ENCODE measurements at regions not wholly inside any gene's neighbourhood (a gene's known extent, or its start where the extent isn't known, plus 50 kb on each side); places are given as distances from the start of the nearest gene placed in this dataset.

DNA sequence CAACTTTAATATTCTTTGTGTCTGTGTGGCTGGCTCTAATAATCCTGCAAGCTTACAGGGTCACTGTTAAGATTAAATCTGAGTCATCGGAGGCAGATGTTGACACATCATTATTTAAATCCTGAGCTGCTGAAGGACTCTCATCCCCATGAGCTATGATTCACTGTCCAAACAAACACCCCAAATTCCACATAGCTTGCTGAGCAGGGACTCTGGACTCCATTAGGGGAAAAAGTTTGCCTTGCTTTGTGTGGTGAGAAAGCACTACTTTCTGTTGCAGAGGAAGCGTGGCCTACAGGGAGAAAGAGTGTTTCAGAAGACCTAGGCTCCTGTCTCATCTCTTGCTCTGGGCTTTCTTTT is 213.7 kb downstream of the PDCD6IP start:
- Histone ChIP-seq H3K27ac (no peak overlapping the region), H3K27me3 (no peaks in the 10 kb centered on the region)
- WGBS, 2 donors: 59 to 61% methylated on average over 2 of the region's 2 CpGs

DNA sequence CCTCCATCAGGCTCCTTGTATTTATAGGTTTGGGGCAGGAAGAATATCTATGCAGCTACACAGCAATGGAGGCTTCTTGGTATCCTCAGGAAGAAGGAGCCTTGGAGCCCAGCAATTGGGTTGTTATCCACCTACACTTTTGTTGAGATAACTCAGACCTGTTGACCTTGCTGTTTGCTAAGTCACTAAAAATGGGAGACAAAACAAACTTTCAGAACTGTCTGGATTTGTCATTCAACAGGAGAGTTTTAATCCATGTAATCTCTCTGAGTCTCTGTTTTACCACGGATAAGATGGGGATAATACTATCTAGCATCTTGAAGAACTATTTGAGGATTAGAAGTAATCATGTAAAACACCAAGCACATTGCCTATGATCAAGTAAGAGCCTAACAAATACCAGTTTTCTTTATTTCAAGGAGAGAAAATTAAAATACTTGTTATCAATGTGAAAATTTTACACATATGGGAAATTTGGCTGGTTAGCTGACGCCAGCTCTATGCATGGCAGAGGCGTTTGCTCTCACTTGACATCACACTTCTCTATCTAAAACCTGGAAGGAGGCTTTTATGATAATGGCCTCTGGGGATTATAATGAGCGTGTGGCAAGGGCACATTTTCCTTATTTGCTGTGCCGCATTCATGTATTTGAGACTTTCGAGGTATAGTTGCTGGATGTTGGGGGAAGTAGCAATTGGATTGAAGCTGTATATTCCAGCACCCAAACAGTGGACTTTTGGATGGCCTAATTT is 215.6 kb downstream of the PDCD6IP start:
- no peaks in the 10 kb centered on the region for H3K9me3 ChIP-seq
- no peaks in the 10 kb centered on the region for H3K27me3 ChIP-seq
- H3K4me1 ChIP-seq: no peaks in the 10 kb centered on the region
- no peak overlapping the region for H3K27ac ChIP-seq
- no peaks in the 10 kb centered on the region for H3K36me3 ChIP-seq
- TF ChIP-seq POLR2A (IDR thresholded peaks at IDR 0.05) (no peak), EP300 (IDR thresholded peaks at IDR 0.05) (no peak)
- TF ChIP-seq, protein P1, sequence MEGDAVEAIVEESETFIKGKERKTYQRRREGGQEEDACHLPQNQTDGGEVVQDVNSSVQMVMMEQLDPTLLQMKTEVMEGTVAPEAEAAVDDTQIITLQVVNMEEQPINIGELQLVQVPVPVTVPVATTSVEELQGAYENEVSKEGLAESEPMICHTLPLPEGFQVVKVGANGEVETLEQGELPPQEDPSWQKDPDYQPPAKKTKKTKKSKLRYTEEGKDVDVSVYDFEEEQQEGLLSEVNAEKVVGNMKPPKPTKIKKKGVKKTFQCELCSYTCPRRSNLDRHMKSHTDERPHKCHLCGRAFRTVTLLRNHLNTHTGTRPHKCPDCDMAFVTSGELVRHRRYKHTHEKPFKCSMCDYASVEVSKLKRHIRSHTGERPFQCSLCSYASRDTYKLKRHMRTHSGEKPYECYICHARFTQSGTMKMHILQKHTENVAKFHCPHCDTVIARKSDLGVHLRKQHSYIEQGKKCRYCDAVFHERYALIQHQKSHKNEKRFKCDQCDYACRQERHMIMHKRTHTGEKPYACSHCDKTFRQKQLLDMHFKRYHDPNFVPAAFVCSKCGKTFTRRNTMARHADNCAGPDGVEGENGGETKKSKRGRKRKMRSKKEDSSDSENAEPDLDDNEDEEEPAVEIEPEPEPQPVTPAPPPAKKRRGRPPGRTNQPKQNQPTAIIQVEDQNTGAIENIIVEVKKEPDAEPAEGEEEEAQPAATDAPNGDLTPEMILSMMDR (IDR thresholded peaks at IDR 0.05): no peak
- H3K4me3 ChIP-seq: no peak overlapping the region
- DNase-seq (ENCODE audit: low spot score in 2 of 2): no peak
- WGBS, 2 donors: 89 to 91% methylated on average over 6 of the region's 6 CpGs

More for the DNA sequence above, 213.7 kb downstream of the PDCD6IP start:
- Histone ChIP-seq H3K4me3 (no peak overlapping the region), H3K9me3 (no peaks in the 10 kb centered on the region), H3K36me3 (no peaks in the 10 kb centered on the region), H3K4me1 (no peaks in the 10 kb centered on the region)
- peak in 1 of 2 donors; percentile 6 for DNase-seq (ENCODE audit: low spot score in 2 of 2)
- TF ChIP-seq EP300 (IDR thresholded peaks at IDR 0.05): no peak
- TF ChIP-seq POLR2A (IDR thresholded peaks at IDR 0.05): no peak
- TF ChIP-seq, protein P1 (IDR thresholded peaks at IDR 0.05): no peak

DNA sequence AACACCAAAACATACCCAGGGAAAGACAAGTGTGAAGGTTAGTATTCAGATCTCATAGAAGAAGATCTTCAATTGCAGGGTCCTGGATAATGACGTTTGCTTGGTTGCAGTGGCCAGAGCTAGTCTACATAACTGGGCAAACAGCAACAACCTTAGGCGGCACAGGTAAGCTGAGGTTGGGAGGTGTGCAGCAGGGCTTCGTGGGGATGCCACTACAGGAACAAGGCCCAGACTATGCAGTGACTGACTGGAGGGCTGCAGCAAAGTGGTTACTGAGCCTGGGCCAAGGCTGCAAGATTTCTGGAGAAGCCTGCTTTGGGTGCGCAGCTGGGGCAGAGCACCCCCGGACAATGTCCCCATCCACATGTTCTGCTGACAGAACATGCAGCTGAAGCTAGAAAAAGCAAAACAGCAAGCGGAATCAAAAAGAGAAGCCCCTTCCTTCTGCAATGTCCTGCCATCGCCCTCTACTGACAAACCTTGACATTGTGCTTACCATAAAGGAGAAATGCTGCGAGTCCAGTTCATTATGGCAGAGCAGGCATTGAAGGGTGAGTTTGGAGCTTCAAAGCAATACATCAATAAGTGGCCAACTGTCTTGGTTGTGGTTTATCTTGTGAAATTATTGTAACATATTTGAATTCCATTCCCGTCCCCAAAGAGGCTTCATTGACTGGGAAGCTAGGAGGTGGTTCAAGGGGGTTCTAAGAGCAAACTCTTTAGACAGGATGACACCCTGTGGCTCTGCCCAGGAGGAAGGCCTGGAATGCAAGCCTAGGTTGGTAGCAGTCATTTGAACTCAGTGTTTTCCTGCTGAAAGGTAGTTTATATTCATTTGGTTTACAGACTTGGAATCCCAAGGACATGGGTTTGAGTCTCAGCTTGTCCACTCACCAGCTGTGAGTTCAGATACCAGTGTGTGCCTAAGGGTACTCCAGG is 217.0 kb downstream of the PDCD6IP start:
- DNase-seq (ENCODE audit: low spot score in 2 of 2): no peak
- no peaks in the 10 kb centered on the region for H3K9me3 ChIP-seq
- H3K36me3 ChIP-seq: no peaks in the 10 kb centered on the region
- no peaks in the 10 kb centered on the region for H3K4me1 ChIP-seq
- 82 to 83% methylated on average over 9 of the region's 9 CpGs for WGBS, 2 donors
- TF ChIP-seq POLR2A (IDR thresholded peaks at IDR 0.05) (no peak), EP300 (IDR thresholded peaks at IDR 0.05) (no peak)
- TF ChIP-seq, protein P1 (IDR thresholded peaks at IDR 0.05): no peak
- no peak overlapping the region for H3K27ac ChIP-seq
- H3K4me3 ChIP-seq: no peak overlapping the region
- H3K27me3 ChIP-seq: no peaks in the 10 kb centered on the region

DNA sequence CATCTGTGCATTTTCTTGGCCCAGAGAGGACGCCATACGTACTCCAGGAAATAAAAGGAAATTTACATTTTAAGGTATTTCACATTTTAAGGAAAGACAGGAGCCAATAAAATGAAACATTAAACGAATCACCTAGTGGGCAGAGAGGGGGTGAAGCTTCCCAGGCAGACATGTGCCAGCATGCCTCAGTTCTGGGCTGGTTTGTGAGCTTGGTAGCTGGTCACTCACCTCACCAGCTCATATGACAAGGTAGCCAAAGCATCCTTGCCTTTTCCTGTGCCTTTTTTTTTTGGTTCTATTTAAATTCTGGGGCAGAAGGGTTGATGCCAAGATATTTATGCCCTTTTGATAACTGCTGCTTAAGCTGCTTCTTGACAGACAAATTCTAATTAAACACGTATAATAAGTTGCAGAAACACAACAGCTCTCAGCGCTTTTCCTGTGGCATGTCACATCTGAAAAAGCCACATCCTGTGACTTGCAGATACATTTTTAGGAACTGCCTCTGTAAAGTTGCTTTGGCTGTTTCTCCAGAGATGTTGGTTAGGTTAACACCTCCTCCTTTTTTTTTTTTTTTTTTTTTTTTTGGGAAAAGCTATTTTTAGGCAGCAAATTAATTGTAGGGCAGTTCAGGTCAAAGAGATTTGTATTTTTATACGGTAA is 218.6 kb downstream of the PDCD6IP start:
- Histone ChIP-seq H3K4me3 (no peak overlapping the region), H3K9me3 (no peaks in the 10 kb centered on the region), H3K4me1 (no peaks in the 10 kb centered on the region), H3K36me3 (no peaks in the 10 kb centered on the region), H3K27me3 (no peaks in the 10 kb centered on the region), H3K27ac (no peak overlapping the region)
- WGBS, 2 donors: 66 to 70% methylated on average over 6 of the region's 6 CpGs
- TF ChIP-seq EP300 (IDR thresholded peaks at IDR 0.05): no peak
- TF ChIP-seq, protein P1 (IDR thresholded peaks at IDR 0.05): no peak
- TF ChIP-seq POLR2A (IDR thresholded peaks at IDR 0.05): no peak
- no peak for DNase-seq (ENCODE audit: low spot score in 2 of 2)

Data from tibial nerve (tissue), 4 donors.